ENCODE measurements at regions not wholly inside any gene's neighbourhood (a gene's known extent, or its start where the extent isn't known, plus 50 kb on each side); places are given as distances from the start of the nearest gene placed in this dataset.

DNA sequence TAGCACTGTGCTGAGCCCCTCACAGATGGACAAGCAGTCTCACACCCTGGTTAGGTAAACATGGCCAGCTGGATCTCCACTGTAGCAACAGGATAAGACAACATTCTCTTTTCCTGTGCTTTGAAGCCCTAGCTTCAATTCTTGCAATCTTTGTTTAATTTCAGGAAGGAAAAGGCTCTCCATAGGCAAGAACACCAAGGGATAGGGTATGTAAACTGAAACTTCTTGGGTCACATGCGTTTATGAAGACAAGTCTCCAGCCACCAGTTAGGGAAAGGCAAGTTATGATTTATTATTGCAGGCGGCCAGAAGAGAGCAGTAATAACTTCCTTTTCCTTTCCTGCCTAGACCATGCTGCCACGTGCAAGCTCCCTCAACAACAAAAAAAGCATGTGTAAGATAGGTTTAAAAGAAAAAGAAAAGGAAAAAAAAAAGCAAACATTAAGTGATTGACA, 50.1 kb upstream of the POU5F2 start:
- peak in 2 of 3 donors; percentile 6 to 25 for DNase-seq
